ENCODE measurements at regions not wholly inside any gene's neighbourhood (a gene's known extent, or its start where the extent isn't known, plus 50 kb on each side); places are given as distances from the start of the nearest gene placed in this dataset.

DNA sequence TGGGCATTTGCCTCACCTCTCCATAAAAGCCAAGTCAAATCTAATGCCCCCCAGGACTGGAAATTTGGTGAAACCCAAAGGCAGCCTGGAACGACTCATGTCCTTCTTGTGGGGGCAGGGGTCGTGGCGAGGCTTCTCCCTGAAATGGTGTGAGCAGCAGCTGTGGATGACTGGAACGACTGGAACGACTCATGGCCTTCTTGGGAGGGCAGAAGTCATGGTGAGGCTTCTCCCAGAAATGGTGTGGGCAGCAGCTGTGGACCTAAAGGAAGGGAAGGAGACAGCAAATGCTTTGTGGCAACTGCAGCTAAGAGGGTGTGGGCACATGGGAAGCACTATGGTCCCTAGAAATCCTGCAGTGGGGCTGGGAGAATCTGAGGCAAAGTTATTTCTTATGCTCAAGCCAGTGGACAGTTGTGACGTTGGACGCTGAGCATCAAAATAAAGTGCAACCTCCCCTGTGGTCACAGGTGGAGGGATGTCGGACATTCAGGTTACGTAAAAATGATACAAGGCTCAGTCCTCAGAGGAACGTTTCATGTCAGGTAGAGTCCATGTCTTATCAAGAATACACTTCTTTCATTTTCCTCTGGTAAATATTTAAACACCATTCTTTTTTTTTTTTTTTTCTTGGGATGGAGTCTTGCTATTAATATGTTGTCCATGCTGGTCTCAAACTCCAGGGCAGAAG, 107.0 kb upstream of the KIF5B start:
- Histone ChIP-seq H3K27me3 (ENCODE audit: control insufficient read depth, insufficient read depth, low read length) (peaks cover 4% of the 10 kb centered on the region; the same call in 1 of the 2 replicates), H4K20me1 (ENCODE audit: insufficient read depth, low read length) (no peaks in the 10 kb centered on the region), H3K23ac (ENCODE audit: low read depth, low read length) (peak overlapping the region; percentile 61; the same call in 1 of the 2 replicates), H4K8ac (ENCODE audit: low read depth in 2 of 2, low read length in 2 of 2) (no peak overlapping the region), H2BK120ac (ENCODE audit: low read depth, low read length) (no peak overlapping the region), H3K9me1 (ENCODE audit: insufficient read depth, low read length) (no peaks in the 10 kb centered on the region), H3K27ac (ENCODE audit: insufficient read depth, low read length) (no peak overlapping the region), H2BK20ac (ENCODE audit: low read depth, low read length) (no peak overlapping the region), H3K4me1 (ENCODE audit: control insufficient read depth, insufficient read depth, low read length) (no peaks in the 10 kb centered on the region), H3K18ac (ENCODE audit: low read depth, low read length) (no peak overlapping the region), H3K14ac (replicated peaks; ENCODE audit: low read depth, low read length) (peak overlapping the region; percentile 6; the same call in 1 of the 2 replicates), H4K5ac (ENCODE audit: low read depth, low read length) (no peak overlapping the region), H3K4me2 (ENCODE audit: low read depth, low read length) (no peak overlapping the region), H3K56ac (ENCODE audit: extremely low read depth, insufficient read depth, low read length) (no peak overlapping the region), H2AFZ (replicated peaks; ENCODE audit: low read length, poor library complexity) (peak overlapping the region; percentile 70), H2BK15ac (ENCODE audit: low read depth, low read length) (no peak overlapping the region), H3K36me3 (ENCODE audit: control insufficient read depth, insufficient read depth, low read length) (no peaks in the 10 kb centered on the region), H2AK9ac (replicated peaks; ENCODE audit: low read depth, low read length, poor library complexity) (peak overlapping the region; percentile 45), H2AK5ac (ENCODE audit: low read depth, low read length) (no peak overlapping the region), H3K4ac (ENCODE audit: low read depth, low read length) (no peak overlapping the region), H2BK5ac (ENCODE audit: low read depth, low read length, poor library complexity, severe bottlenecking) (no peak overlapping the region), H3K79me1 (ENCODE audit: low read depth in 1 of 2, low read length in 2 of 2) (no peaks in the 10 kb centered on the region), H3K9me3 (ENCODE audit: control insufficient read depth, insufficient read depth, low read length) (no peaks in the 10 kb centered on the region), H3K4me3 (ENCODE audit: insufficient read depth, low read depth, low read length) (no peak overlapping the region), H4K91ac (ENCODE audit: insufficient read depth, low read depth, low read length) (no peak overlapping the region), H3K9ac (ENCODE audit: low read depth, low read length) (no peak overlapping the region)
- POLR2A ChIA-PET (ENCODE audit: unreplicated experiment): no interaction called here
- in situ Hi-C loops (cut with MboI; ENCODE audit: low sequenced_read_pairs): no loop called here
- CTCF ChIA-PET: no interaction called here
- BruUV-seq (replicated peaks): no TSS peak
- DNase-seq (peak; percentile 72), ATAC-seq (ENCODE audit: low read depth) (peak; percentile 62; the same call in 1 of the 2 replicates)
- dilution Hi-C loops (cut with HindIII; ENCODE audit: low sequenced_read_pairs, unreplicated experiment): no loop called here
- no peak for TF ChIP-seq FOS (IDR thresholded peaks at IDR 0.05; ENCODE audit: low read depth, low read length)
- TF ChIP-seq RFX5 (IDR thresholded peaks at IDR 0.05; ENCODE audit: low read depth, low read length): no peak
- no peak for TF ChIP-seq SMC3 (IDR thresholded peaks at IDR 0.05; ENCODE audit: low read depth, low read length)
- no peak for TF ChIP-seq RCOR1 (IDR thresholded peaks at IDR 0.05; ENCODE audit: insufficient replicate concordance, low read length)
- TF ChIP-seq CEBPB (IDR thresholded peaks at IDR 0.05; ENCODE audit: low read depth, low read length): no peak
- TF ChIP-seq, protein P1, sequence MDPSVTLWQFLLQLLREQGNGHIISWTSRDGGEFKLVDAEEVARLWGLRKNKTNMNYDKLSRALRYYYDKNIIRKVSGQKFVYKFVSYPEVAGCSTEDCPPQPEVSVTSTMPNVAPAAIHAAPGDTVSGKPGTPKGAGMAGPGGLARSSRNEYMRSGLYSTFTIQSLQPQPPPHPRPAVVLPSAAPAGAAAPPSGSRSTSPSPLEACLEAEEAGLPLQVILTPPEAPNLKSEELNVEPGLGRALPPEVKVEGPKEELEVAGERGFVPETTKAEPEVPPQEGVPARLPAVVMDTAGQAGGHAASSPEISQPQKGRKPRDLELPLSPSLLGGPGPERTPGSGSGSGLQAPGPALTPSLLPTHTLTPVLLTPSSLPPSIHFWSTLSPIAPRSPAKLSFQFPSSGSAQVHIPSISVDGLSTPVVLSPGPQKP (IDR thresholded peaks at IDR 0.05; ENCODE audit: borderline replicate concordance, low read depth, low read length): no peak
- TF ChIP-seq, protein P2, sequence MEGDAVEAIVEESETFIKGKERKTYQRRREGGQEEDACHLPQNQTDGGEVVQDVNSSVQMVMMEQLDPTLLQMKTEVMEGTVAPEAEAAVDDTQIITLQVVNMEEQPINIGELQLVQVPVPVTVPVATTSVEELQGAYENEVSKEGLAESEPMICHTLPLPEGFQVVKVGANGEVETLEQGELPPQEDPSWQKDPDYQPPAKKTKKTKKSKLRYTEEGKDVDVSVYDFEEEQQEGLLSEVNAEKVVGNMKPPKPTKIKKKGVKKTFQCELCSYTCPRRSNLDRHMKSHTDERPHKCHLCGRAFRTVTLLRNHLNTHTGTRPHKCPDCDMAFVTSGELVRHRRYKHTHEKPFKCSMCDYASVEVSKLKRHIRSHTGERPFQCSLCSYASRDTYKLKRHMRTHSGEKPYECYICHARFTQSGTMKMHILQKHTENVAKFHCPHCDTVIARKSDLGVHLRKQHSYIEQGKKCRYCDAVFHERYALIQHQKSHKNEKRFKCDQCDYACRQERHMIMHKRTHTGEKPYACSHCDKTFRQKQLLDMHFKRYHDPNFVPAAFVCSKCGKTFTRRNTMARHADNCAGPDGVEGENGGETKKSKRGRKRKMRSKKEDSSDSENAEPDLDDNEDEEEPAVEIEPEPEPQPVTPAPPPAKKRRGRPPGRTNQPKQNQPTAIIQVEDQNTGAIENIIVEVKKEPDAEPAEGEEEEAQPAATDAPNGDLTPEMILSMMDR (conservative IDR thresholded peaks at IDR 0.05; ENCODE audit: low read depth, low read length): no peak
- TF ChIP-seq RAD21 (IDR thresholded peaks at IDR 0.05; ENCODE audit: low read length): no peak
- no peak for TF ChIP-seq MAFK (IDR thresholded peaks at IDR 0.05; ENCODE audit: low read depth, low read length)
- TF ChIP-seq, protein P3, sequence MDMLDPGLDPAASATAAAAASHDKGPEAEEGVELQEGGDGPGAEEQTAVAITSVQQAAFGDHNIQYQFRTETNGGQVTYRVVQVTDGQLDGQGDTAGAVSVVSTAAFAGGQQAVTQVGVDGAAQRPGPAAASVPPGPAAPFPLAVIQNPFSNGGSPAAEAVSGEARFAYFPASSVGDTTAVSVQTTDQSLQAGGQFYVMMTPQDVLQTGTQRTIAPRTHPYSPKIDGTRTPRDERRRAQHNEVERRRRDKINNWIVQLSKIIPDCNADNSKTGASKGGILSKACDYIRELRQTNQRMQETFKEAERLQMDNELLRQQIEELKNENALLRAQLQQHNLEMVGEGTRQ (IDR thresholded peaks at IDR 0.05; ENCODE audit: low read depth, low read length): no peak
- TF ChIP-seq MXI1 (IDR thresholded peaks at IDR 0.05; ENCODE audit: borderline replicate concordance, low read depth, low read length): no peak
- TF ChIP-seq NFE2L2 (IDR thresholded peaks at IDR 0.05; ENCODE audit: low read depth, low read length): no peak
- TF ChIP-seq POLR2A (IDR thresholded peaks at IDR 0.05; ENCODE audit: low read depth, low read length): no peak
- no peak for TF ChIP-seq BHLHE40 (IDR thresholded peaks at IDR 0.05; ENCODE audit: low read depth, low read length)
- TF ChIP-seq MAZ (IDR thresholded peaks at IDR 0.05; ENCODE audit: borderline replicate concordance, low read depth, low read length): no peak
- no peak for TF ChIP-seq CHD1 (IDR thresholded peaks at IDR 0.05; ENCODE audit: low read depth, low read length)
- WGBS, 2 experiments (ENCODE audit: extremely low coverage in 2 of 2, insufficient read length in 1 of 2): 53% methylated on average over 9 of the region's 10 CpGs; no CpG with 5 or more reads in 1 of the 2 experiments
- intact Hi-C loops (cut with micrococcal nuclease): no loop called here

Data from IMR-90 (cell line).